Thoracic aorta (tissue), 2 donors: ENCODE measurements at regions not wholly inside any gene's neighbourhood (a gene's known extent, or its start where the extent isn't known, plus 50 kb on each side); places are given as distances from the start of the nearest gene placed in this dataset.

ENCODE experiments used
- ATAC-seq: fragments of 150-250 bp; one replicate; pipeline ENCODE4 v1.8.0; 2017; ENCODE audit warnings: low read depth; ENCODE audit not compliant: insufficient number of reproducible peaks, low FRiP score
- DNase-seq: peaks from one replicate; pipeline ENCODE4 v3.0.0-alpha.2; 2020; ENCODE audit warnings: low spot score
- H3K27ac ChIP-seq, 2 donors: fragments of 200-600 bp; sonication (generic); 1 replicate in 1 of 2; 2 replicates in 1 of 2; pipeline ENCODE4 v1.5.1; 2016; ENCODE audit warnings: mild to moderate bottlenecking in 2 of 2, moderate library complexity in 2 of 2
- H3K27me3 ChIP-seq: fragments of 200-600 bp; sonication (generic); replicated peaks from 2 replicates; pipeline ENCODE4 v1.6.0; 2016; ENCODE audit warnings: mild to moderate bottlenecking; ENCODE audit not compliant: insufficient read depth
- H3K36me3 ChIP-seq: fragments of 200-600 bp; sonication (generic); one replicate; pipeline ENCODE4 v1.5.1; 2016
- H3K4me1 ChIP-seq, 2 donors: fragments of 200-600 bp; sonication (generic); 1 replicate in 1 of 2; 2 replicates in 1 of 2; pipeline versions ENCODE4 v1.5.1 to v1.6.0; 2016; ENCODE audit warnings: low read depth in 2 of 2, mild to moderate bottlenecking in 1 of 2; ENCODE audit not compliant: control insufficient read depth in 1 of 2
- H3K4me3 ChIP-seq: fragments of 200-600 bp; sonication (generic); 2 replicates; pipeline ENCODE4 v1.5.1; 2016; ENCODE audit warnings: mild to moderate bottlenecking
- H3K9me3 ChIP-seq: fragments of 200-600 bp; sonication (generic); 2 replicates; pipeline ENCODE4 v1.5.1; 2016
- CTCF ChIP-seq: fragments of 200-600 bp; sonication (generic); IDR thresholded peaks from one replicate; pipeline ENCODE4 v1.5.1; 2019; ENCODE audit warnings: antibody characterized with exemption

GRCh38 chr14:61602003-61602732 lies 93.1 kb upstream of the HIF1A start:
- H3K9me3 ChIP-seq = no peaks in the 10 kb centered on the region
- no peak for TF ChIP-seq CTCF
- no peaks in the 10 kb centered on the region for H3K27me3 ChIP-seq
- DNase-seq (no peak), ATAC-seq (no peak)
- H3K27ac ChIP-seq = no peak overlapping the region
- no peak overlapping the region for H3K4me3 ChIP-seq
- H3K4me1 ChIP-seq = peaks cover 8 to 17% of the 10 kb centered on the region in 2 donors
- H3K36me3 ChIP-seq = no peaks in the 10 kb centered on the region

GRCh38 chr14:61602733-61603077 lies 92.6 kb upstream of the HIF1A start:
- Histone ChIP-seq H3K27ac (no peak overlapping the region), H3K9me3 (no peaks in the 10 kb centered on the region), H3K4me3 (no peak overlapping the region), H3K27me3 (no peaks in the 10 kb centered on the region), H3K36me3 (no peaks in the 10 kb centered on the region), H3K4me1 (peaks cover 8 to 19% of the 10 kb centered on the region in 2 donors)
- ATAC-seq (no peak), DNase-seq (no peak)
- TF ChIP-seq CTCF = no peak

DNA sequence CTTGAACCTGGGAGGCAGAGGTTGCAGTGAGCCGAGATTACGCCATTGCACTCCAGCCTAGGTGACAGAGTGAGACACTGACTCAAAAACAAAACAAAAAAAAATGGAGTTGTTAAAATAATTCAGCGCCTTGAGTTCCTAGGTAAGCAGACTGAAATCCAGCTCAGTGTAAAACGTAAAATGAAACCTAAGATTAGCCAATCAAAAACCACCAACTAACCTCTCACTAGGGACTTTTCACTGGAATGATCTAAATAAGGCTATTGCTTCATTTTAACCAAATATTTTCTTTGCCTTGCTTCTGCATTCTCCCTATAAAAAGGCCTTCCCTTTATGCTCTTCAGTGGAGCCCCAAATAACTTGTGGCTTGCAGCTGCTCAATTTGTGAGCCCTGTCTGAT lies 91.6 kb upstream of the HIF1A start:
- Histone ChIP-seq H3K9me3 (no peaks in the 10 kb centered on the region), H3K4me1 (peaks cover 8 to 22% of the 10 kb centered on the region in 2 donors), H3K4me3 (no peak overlapping the region), H3K36me3 (no peaks in the 10 kb centered on the region), H3K27ac (no peak overlapping the region), H3K27me3 (no peaks in the 10 kb centered on the region)
- DNase-seq (no peak), ATAC-seq (no peak)
- TF ChIP-seq CTCF = no peak

DNA sequence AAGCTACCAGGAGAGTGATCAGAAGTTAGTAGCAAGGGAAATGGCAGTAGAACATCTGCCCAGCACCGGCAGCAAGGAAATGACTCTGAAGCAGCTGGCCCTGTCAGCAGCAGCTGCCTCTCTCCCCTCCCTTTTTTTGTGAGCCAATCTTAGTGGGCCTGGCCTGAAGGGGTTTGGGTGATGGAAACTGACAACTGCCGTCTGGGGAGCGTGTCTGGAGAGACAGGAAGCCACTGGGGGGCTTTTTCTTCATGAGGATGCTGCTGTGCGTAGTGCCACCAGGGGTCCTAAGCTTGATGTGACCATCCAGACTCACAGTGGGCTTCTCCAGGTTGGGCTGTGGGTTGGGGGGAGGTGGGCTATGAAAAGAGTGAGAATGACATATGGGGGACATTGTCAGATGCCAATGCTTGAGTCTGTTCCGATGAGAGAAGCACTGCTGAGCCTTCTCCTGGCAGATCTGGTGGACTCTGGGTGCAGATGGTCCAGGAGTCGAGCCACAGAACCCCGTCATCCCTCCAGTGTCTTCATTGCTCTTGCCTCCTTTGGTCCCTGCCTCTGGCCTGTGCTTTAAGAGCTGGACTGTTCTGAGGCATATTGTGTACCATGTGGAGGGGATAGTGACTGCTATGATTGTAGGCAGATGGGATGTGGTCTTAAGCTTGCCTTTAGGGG lies 87.6 kb upstream of the HIF1A start:
- TF ChIP-seq CTCF = no peak
- Histone ChIP-seq H3K27ac (no peak overlapping the region), H3K4me1 (peaks cover 0 to 12% of the 10 kb centered on the region in 2 donors)

DNA sequence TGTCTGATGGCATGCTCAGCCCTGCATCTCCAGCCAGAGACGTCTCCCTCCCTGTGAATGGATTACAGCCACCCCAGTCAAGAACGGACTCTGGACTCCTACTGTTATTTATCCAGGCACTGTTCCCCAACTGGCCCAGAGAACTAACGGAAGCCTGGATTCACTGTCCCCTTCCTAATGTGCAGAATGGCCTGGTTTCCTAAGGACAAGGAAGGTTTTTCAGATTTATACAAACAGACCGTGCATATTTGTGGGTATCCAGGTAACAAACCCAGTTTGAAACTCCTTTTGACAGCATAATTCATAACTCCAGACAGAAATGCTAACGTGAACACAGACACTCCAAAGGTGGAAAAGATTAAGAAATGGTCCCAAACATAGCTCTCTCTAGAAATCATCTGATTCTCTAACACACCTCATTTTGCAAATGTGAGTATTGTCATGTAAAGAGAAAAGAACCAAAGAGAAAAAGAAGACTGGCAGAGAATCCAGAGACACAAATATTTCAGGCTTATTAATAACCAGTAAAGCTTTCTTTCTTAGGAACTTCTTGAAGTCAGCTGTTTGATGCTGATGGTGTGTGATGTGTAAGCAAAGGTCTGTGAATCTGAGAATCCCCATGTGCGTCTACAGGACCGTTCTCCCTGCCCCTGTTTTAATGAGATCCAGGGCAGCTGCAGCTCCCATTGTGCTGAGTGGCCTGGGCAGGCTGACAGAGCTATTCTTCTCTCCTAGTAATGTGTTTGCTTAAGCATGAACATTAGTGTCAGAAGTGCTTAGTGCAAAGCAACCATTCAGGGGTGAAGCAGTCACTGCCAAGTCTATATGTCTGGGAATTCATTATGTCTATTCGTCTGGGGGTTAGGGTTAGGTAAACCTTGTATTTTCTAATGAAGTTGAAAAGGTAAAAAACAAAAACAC lies 86.8 kb upstream of the HIF1A start:
- ATAC-seq (no peak), DNase-seq (no peak)
- H3K27me3 ChIP-seq = no peaks in the 10 kb centered on the region
- no peak overlapping the region for H3K4me3 ChIP-seq
- no peaks in the 10 kb centered on the region for H3K9me3 ChIP-seq
- peaks cover 0 to 12% of the 10 kb centered on the region in 2 donors for H3K4me1 ChIP-seq
- no peak overlapping the region for H3K27ac ChIP-seq
- no peak for TF ChIP-seq CTCF
- H3K36me3 ChIP-seq = no peaks in the 10 kb centered on the region

More for the DNA sequence above, 87.6 kb upstream of the HIF1A start:
- Histone ChIP-seq H3K9me3 (no peaks in the 10 kb centered on the region), H3K27me3 (no peaks in the 10 kb centered on the region), H3K4me3 (no peak overlapping the region), H3K36me3 (no peaks in the 10 kb centered on the region)
- no peak for ATAC-seq
- DNase-seq = no peak
